NCI-H510A treated with DMSO at 0.1 percent for 48 hours (cell line): ENCODE measurements at regions not wholly inside any gene's neighbourhood (a gene's known extent, or its start where the extent isn't known, plus 50 kb on each side); places are given as distances from the start of the nearest gene placed in this dataset.

Source experiments
- DNase-seq: peaks from one replicate; lab custom pipeline; 2025; lab: John Stamatoyannopoulos, UW

DNA sequence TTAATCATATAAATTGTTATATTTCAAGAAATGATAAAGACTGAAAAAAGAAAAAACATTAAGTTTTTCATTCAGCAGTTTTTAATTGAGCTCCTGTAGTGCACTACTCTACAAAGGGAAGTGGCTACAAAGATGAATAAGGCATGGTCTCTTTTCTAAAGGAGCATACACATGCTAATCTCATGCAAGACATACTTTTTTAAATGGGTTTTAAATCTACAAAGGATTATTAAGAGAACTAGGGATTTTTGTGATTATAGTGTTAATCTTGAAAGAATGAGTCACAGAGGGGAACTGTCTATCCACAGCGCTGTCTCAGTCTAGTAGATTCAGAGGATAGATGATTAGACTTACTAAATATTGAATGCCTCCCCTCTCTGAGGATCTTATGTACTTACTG is 1722.2 kb downstream of the RPA4 start:
- DNase-seq = no peak

- no peak for DNase-seq
These were observed 1724.0 kb downstream of the RPA4 start for GRCh38 chrX:98607739-98608138.

- DNase-seq = no peak
These were observed 1743.9 kb downstream of the RPA4 start for GRCh38 chrX:98627645-98628044.

GRCh38 chrX:98637451-98637850 is 1753.7 kb downstream of the RPA4 start:
- DNase-seq = no peak

DNA sequence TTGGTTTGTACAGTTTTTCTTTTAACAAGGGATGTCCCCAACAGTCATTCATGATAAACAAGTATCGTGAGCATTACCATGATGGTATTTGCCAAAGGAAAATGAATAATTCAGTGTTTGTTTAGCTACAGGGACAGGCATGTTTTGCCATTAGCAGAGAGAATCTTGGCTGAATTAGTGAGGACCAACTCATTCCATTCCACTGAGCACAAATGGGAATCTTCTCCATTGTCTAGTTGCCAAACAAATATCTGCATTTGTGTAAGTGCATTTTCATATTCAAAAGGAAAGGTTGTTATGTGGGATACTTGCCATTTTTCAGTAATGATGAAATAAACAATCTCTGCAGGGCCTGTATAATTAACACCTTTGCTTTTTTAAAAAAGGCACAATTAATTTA is 1762.6 kb downstream of the RPA4 start:
- DNase-seq = no peak

GRCh38 chrX:98654565-98654964 is 1755.5 kb downstream of the PCDH19 start:
- no peak for DNase-seq
